ENCODE measurements at regions not wholly inside any gene's neighbourhood (a gene's known extent, or its start where the extent isn't known, plus 50 kb on each side); places are given as distances from the start of the nearest gene placed in this dataset.

DNA sequence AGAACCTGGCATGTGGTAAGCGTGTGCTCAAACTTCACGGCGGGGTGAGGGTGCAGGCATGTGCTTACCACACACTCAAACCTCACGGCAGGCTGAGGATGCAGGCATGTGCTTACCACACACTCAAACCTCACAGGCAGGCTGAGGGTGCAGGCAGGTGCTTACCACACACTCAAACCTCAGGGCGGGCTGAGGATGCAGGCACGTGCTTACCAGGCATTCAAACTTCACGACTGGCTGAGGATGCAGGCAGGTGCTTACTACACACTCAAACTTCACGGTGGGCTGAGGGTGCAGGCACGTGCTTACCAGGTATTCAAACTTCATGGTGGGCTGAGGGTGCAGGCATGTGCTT, 105.0 kb upstream of the ALKAL2 start:
- Histone ChIP-seq H4K20me1 (replicated peaks; ENCODE audit: control insufficient read depth, extremely low read depth, insufficient read depth, low read length) (no peaks in the 10 kb centered on the region), H3K4me3 (replicated peaks in 1 of 3; ENCODE audit: insufficient read depth in 1 of 3, low read depth in 1 of 3, low read length in 3 of 3) (no peak overlapping the region), H3K27ac (ENCODE audit: insufficient read depth, low read depth, low read length) (no peak overlapping the region), H3K9me1 (replicated peaks; ENCODE audit: control insufficient read depth, extremely low read depth, insufficient read depth, low read length) (no peaks in the 10 kb centered on the region), H3K9ac (replicated peaks; ENCODE audit: extremely low read depth, insufficient read depth, low read length) (no peak overlapping the region), H2AFZ (ENCODE audit: low read depth, low read length) (no peak overlapping the region), H3K4me1 (ENCODE audit: control insufficient read depth, extremely low read depth, insufficient read depth, low read length) (no peaks in the 10 kb centered on the region), H3K79me2 (ENCODE audit: control insufficient read depth, insufficient read depth, low read length) (no peaks in the 10 kb centered on the region), H3K27me3 (ENCODE audit: control insufficient read depth in 2 of 2, insufficient read depth in 2 of 2, low read length in 2 of 2) (no peaks in the 10 kb centered on the region), H3K4me2 (ENCODE audit: insufficient read depth, low read length) (no peak overlapping the region), H3K36me3 (ENCODE audit: control insufficient read depth in 2 of 2, extremely low read depth in 1 of 2, insufficient read depth in 2 of 2, low read length in 2 of 2) (no peaks in the 10 kb centered on the region), H3K9me3 (replicated peaks; ENCODE audit: control insufficient read depth, insufficient read depth, low read length) (peaks cover 12% of the 10 kb centered on the region)
- DNase-seq (ENCODE audit: low read depth, low spot score): no peak
- BruUV-seq (replicated peaks): no TSS peak
- intact Hi-C loops (cut with micrococcal nuclease): no loop called here
- FAIRE-seq: no peak
- ChIA-PET CTCF (no interaction called here), POLR2A (no interaction called here)
- dilution Hi-C loops (cut with MboI; ENCODE audit: extremely low pct_ligation_motif_present, low sequenced_read_pairs): no loop called here
- TF ChIP-seq MAX (IDR thresholded peaks at IDR 0.05; ENCODE audit: insufficient read depth, insufficient read length): no peak
- TF ChIP-seq FOS (IDR thresholded peaks at IDR 0.05; ENCODE audit: borderline replicate concordance, insufficient read depth, low read length): no peak
- no peak for TF ChIP-seq MYC (IDR thresholded peaks at IDR 0.05; ENCODE audit: low read depth, low read length)
- no peak for TF ChIP-seq GATA2 (IDR thresholded peaks at IDR 0.05; ENCODE audit: insufficient read depth, insufficient read length, low read depth, low read length)

GRCh38 chr2:392181-392925, 104.5 kb upstream of the ALKAL2 start:
- H2AFZ ChIP-seq (ENCODE audit: low read depth, low read length): no peak overlapping the region

More at GRCh38 chr2:392181-392925, 104.5 kb upstream of the ALKAL2 start:
- dilution Hi-C loops (cut with MboI; ENCODE audit: extremely low pct_ligation_motif_present, low sequenced_read_pairs) (no loop called here), intact Hi-C loops (cut with micrococcal nuclease) (no loop called here)
- ChIA-PET CTCF (no interaction called here), POLR2A (no interaction called here)
- Histone ChIP-seq H3K9ac (replicated peaks; ENCODE audit: extremely low read depth, insufficient read depth, low read length) (no peak overlapping the region), H3K36me3 (ENCODE audit: control insufficient read depth in 2 of 2, extremely low read depth in 1 of 2, insufficient read depth in 2 of 2, low read length in 2 of 2) (no peaks in the 10 kb centered on the region), H3K4me3 (replicated peaks in 1 of 3; ENCODE audit: insufficient read depth in 1 of 3, low read depth in 1 of 3, low read length in 3 of 3) (no peak overlapping the region), H3K27me3 (ENCODE audit: control insufficient read depth in 2 of 2, insufficient read depth in 2 of 2, low read length in 2 of 2) (no peaks in the 10 kb centered on the region), H4K20me1 (replicated peaks; ENCODE audit: control insufficient read depth, extremely low read depth, insufficient read depth, low read length) (no peaks in the 10 kb centered on the region), H3K9me1 (replicated peaks; ENCODE audit: control insufficient read depth, extremely low read depth, insufficient read depth, low read length) (no peaks in the 10 kb centered on the region), H3K27ac (ENCODE audit: insufficient read depth, low read depth, low read length) (no peak overlapping the region), H3K9me3 (replicated peaks; ENCODE audit: control insufficient read depth, insufficient read depth, low read length) (peaks cover 12% of the 10 kb centered on the region), H3K4me2 (ENCODE audit: insufficient read depth, low read length) (no peak overlapping the region), H3K4me1 (ENCODE audit: control insufficient read depth, extremely low read depth, insufficient read depth, low read length) (no peaks in the 10 kb centered on the region), H3K79me2 (ENCODE audit: control insufficient read depth, insufficient read depth, low read length) (no peaks in the 10 kb centered on the region)
- no peak for FAIRE-seq
- DNase-seq (ENCODE audit: low read depth, low spot score): no peak
- BruUV-seq (replicated peaks): no TSS peak
- TF ChIP-seq JUN (IDR thresholded peaks at IDR 0.05; ENCODE audit: borderline replicate concordance, insufficient read depth, insufficient read length, low read depth) (no peak), FOS (IDR thresholded peaks at IDR 0.05; ENCODE audit: borderline replicate concordance, insufficient read depth, low read length) (no peak), MAX (IDR thresholded peaks at IDR 0.05; ENCODE audit: insufficient read depth, insufficient read length) (no peak), CTCF (IDR thresholded peaks at IDR 0.05; ENCODE audit: extremely low read depth in 1 of 2, insufficient read depth in 1 of 2, low read depth in 1 of 2, low read length in 2 of 2) (no peak), POLR2AphosphoS5 (IDR thresholded peaks at IDR 0.05; ENCODE audit: insufficient read depth, low read depth, low read length) (no peak), MYC (IDR thresholded peaks at IDR 0.05; ENCODE audit: low read depth, low read length) (no peak), GATA2 (IDR thresholded peaks at IDR 0.05; ENCODE audit: insufficient read depth, insufficient read length, low read depth, low read length) (no peak), POLR2A (IDR thresholded peaks at IDR 0.05; ENCODE audit: low read depth, low read length) (no peak), EZH2 (IDR thresholded peaks at IDR 0.05; ENCODE audit: borderline replicate concordance, low read depth, low read length, severe bottlenecking) (no peak)

Data from endothelial cell of umbilical vein (primary cell).